ENCODE measurements at regions not wholly inside any gene's neighbourhood (a gene's known extent, or its start where the extent isn't known, plus 50 kb on each side); places are given as distances from the start of the nearest gene placed in this dataset.

- TF ChIP-seq STAT1 (IDR thresholded peaks at IDR 0.05; ENCODE audit: unreplicated experiment) (no peak), CTCF (conservative IDR thresholded peaks at IDR 0.05; ENCODE audit: low read depth in 2 of 2) (no peak), JUNB (IDR thresholded peaks at IDR 0.05; ENCODE audit: unreplicated experiment) (no peak), ETS1 (IDR thresholded peaks at IDR 0.05) (no peak), REST (IDR thresholded peaks at IDR 0.05; ENCODE audit: unreplicated experiment) (no peak), EZH2 (IDR thresholded peaks at IDR 0.05; ENCODE audit: low read depth, unreplicated experiment) (no peak), EZH2phosphoT487 (IDR thresholded peaks at IDR 0.05; ENCODE audit: unreplicated experiment) (no peak), CREB1 (CRISPR knock-in tag; IDR thresholded peaks at IDR 0.05; ENCODE audit: low read depth) (no peak), ZNF331 (CRISPR knock-in tag; IDR thresholded peaks at IDR 0.05; ENCODE audit: low read depth) (no peak), POLR2AphosphoS5 (IDR thresholded peaks at IDR 0.05; ENCODE audit: low read depth) (no peak), ZNF462 (CRISPR knock-in tag; IDR thresholded peaks at IDR 0.05) (no peak), ZNF114 (CRISPR knock-in tag; IDR thresholded peaks at IDR 0.05) (no peak), NANOG (IDR thresholded peaks at IDR 0.05; ENCODE audit: borderline replicate concordance) (no peak)
These were observed 153.9 kb downstream of the UTRN start for GRCh38 chr6:144439016-144439415.

All from GM23338 (cell line).